ENCODE measurements at regions not wholly inside any gene's neighbourhood (a gene's known extent, or its start where the extent isn't known, plus 50 kb on each side); places are given as distances from the start of the nearest gene placed in this dataset.

DNA sequence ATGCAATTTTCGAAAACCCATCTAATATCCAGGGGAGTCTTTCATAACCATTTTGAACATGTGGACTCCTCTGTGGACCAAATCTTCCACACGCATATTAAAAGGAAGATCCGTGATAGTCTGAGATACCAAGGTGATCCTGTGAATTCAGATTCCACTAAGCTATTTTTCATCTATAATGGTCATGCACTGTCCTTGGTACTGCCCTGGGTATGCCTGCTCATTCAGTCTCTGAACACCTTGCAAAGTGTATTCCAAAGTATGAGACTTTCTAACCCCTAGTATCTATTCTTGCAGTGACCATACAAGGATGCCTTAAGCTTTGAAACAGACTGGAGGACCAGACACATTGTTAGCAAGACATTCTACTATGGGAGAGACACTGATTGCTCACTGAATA, 217.6 kb upstream of the CCDC150 start:
- H3K9ac ChIP-seq (ENCODE audit: low read length in 2 of 2): no peak overlapping the region
- H3K27ac ChIP-seq (ENCODE audit: low read length): no peak overlapping the region
- no peak overlapping the region for H3K4me3 ChIP-seq (ENCODE audit: low read length in 2 of 2)
- H3K36me3 ChIP-seq (ENCODE audit: control insufficient read depth in 2 of 2, insufficient read depth in 2 of 2, low read length in 2 of 2): no peaks in the 10 kb centered on the region
- H3K27me3 ChIP-seq (ENCODE audit: control insufficient read depth in 1 of 2, insufficient read depth in 2 of 2, low read length in 2 of 2): no peaks in the 10 kb centered on the region
- H3K9me3 ChIP-seq (ENCODE audit: control insufficient read depth in 2 of 2, low read length in 2 of 2): no peaks in the 10 kb centered on the region
- no peaks in the 10 kb centered on the region for H3K4me1 ChIP-seq (ENCODE audit: control insufficient read depth, insufficient read depth, low read length)

DNA sequence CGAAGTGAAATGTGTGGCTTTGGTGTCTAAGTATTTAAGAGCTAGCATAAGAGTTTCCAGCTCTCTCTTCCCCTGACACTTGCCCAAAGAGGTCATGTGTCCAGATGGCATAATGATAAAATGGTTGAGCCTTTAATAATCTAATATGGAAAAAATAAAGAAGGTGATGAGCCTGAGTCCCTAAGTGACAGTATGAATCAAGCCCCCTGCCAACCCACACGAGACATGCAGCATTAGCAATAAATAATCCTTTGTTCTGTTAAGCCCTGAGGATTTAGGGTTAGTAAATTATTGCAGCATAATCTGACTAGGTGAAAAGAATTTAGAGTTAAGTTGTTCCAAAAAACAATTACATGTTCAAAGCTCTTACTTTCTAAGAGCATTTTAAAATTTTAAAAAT, 217.2 kb upstream of the CCDC150 start:
- no peak overlapping the region for H3K27ac ChIP-seq (ENCODE audit: low read length)
- no peaks in the 10 kb centered on the region for H3K27me3 ChIP-seq (ENCODE audit: control insufficient read depth in 1 of 2, insufficient read depth in 2 of 2, low read length in 2 of 2)
- no peak overlapping the region for H3K4me3 ChIP-seq (ENCODE audit: low read length in 2 of 2)
- no peaks in the 10 kb centered on the region for H3K4me1 ChIP-seq (ENCODE audit: control insufficient read depth, insufficient read depth, low read length)
- H3K9ac ChIP-seq (ENCODE audit: low read length in 2 of 2): no peak overlapping the region
- no peaks in the 10 kb centered on the region for H3K9me3 ChIP-seq (ENCODE audit: control insufficient read depth in 2 of 2, low read length in 2 of 2)
- H3K36me3 ChIP-seq (ENCODE audit: control insufficient read depth in 2 of 2, insufficient read depth in 2 of 2, low read length in 2 of 2): no peaks in the 10 kb centered on the region

- H3K27me3 ChIP-seq (ENCODE audit: control insufficient read depth in 1 of 2, insufficient read depth in 2 of 2, low read length in 2 of 2): no peaks in the 10 kb centered on the region
- H3K4me3 ChIP-seq (ENCODE audit: low read length in 2 of 2): no peak overlapping the region
These were observed 213.4 kb upstream of the CCDC150 start for GRCh38 chr2:196426122-196426521.

DNA sequence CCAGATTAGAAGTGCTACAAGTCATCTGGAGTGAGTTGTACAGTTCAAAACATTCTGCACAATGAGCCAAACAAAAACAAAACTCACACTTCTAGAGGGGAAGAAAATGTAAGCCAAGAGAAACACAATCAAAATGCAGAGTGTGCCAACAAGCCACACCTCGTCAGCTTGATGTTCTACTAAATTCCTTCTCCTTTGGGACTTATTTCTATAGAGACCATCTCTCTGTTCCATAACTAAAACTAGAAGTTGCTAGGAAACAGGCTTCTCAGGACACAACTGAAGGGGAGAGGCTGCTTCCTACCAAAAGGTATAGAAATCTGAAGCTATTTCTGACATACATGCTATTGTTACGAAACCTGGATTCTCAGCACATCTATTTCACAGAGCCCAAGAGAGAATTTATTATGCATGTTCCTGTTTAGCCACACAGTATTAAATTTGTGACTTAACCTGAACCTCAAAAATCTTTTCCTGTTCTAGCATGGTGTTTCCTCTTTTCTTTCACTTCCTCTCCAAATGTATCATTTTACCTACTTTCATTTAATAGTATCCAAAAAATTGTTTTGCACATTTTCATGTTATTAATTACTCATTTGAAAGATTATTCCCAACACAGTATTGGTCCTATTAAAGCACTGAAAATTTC, 211.4 kb upstream of the CCDC150 start:
- H3K9ac ChIP-seq (ENCODE audit: low read length in 2 of 2): no peak overlapping the region
- no peaks in the 10 kb centered on the region for H3K27me3 ChIP-seq (ENCODE audit: control insufficient read depth in 1 of 2, insufficient read depth in 2 of 2, low read length in 2 of 2)
- H3K27ac ChIP-seq (ENCODE audit: low read length): no peak overlapping the region
- no peak overlapping the region for H3K4me3 ChIP-seq (ENCODE audit: low read length in 2 of 2)
- no peaks in the 10 kb centered on the region for H3K36me3 ChIP-seq (ENCODE audit: control insufficient read depth in 2 of 2, insufficient read depth in 2 of 2, low read length in 2 of 2)
- no peaks in the 10 kb centered on the region for H3K4me1 ChIP-seq (ENCODE audit: control insufficient read depth, insufficient read depth, low read length)
- H3K9me3 ChIP-seq (ENCODE audit: control insufficient read depth in 2 of 2, low read length in 2 of 2): no peaks in the 10 kb centered on the region

More at GRCh38 chr2:196426122-196426521, 213.4 kb upstream of the CCDC150 start:
- Histone ChIP-seq H3K9ac (ENCODE audit: low read length in 2 of 2) (no peak overlapping the region), H3K9me3 (ENCODE audit: control insufficient read depth in 2 of 2, low read length in 2 of 2) (no peaks in the 10 kb centered on the region), H3K36me3 (ENCODE audit: control insufficient read depth in 2 of 2, insufficient read depth in 2 of 2, low read length in 2 of 2) (no peaks in the 10 kb centered on the region), H3K27ac (ENCODE audit: low read length) (no peak overlapping the region), H3K4me1 (ENCODE audit: control insufficient read depth, insufficient read depth, low read length) (no peaks in the 10 kb centered on the region)

DNA sequence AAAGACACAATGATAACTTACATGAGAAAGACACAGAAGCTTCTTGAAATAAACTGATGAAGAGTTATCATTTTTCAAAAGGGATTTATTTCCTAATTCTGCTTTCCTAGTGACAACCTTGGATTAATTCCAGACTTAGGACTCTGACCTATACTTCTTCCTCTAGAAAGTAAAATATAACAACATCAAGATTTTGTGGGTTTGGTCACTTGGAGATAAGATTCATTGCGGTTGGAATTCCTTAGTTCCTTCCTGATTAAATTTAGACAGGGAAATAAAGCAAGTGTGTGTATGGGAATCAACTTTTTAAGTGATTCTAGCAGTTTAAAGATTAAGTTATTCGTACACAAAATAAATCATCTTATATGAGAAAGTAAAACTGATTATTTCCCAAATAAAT, 208.4 kb upstream of the CCDC150 start:
- Histone ChIP-seq H3K27ac (ENCODE audit: low read length) (no peak overlapping the region), H3K9ac (ENCODE audit: low read length in 2 of 2) (no peak overlapping the region), H3K4me3 (ENCODE audit: low read length in 2 of 2) (no peak overlapping the region), H3K9me3 (ENCODE audit: control insufficient read depth in 2 of 2, low read length in 2 of 2) (no peaks in the 10 kb centered on the region), H3K36me3 (ENCODE audit: control insufficient read depth in 2 of 2, insufficient read depth in 2 of 2, low read length in 2 of 2) (no peaks in the 10 kb centered on the region), H3K27me3 (ENCODE audit: control insufficient read depth in 1 of 2, insufficient read depth in 2 of 2, low read length in 2 of 2) (no peaks in the 10 kb centered on the region), H3K4me1 (ENCODE audit: control insufficient read depth, insufficient read depth, low read length) (no peaks in the 10 kb centered on the region)

- Histone ChIP-seq H3K4me3 (ENCODE audit: low read length in 2 of 2) (no peak overlapping the region), H3K27ac (ENCODE audit: low read length) (no peak overlapping the region), H3K9ac (ENCODE audit: low read length in 2 of 2) (no peak overlapping the region), H3K9me3 (ENCODE audit: control insufficient read depth in 2 of 2, low read length in 2 of 2) (no peaks in the 10 kb centered on the region), H3K36me3 (ENCODE audit: control insufficient read depth in 2 of 2, insufficient read depth in 2 of 2, low read length in 2 of 2) (no peaks in the 10 kb centered on the region), H3K4me1 (ENCODE audit: control insufficient read depth, insufficient read depth, low read length) (no peaks in the 10 kb centered on the region), H3K27me3 (ENCODE audit: control insufficient read depth in 1 of 2, insufficient read depth in 2 of 2, low read length in 2 of 2) (no peaks in the 10 kb centered on the region)
These were observed 207.6 kb upstream of the CCDC150 start for GRCh38 chr2:196431957-196432356.

GRCh38 chr2:196433116-196433515, 206.4 kb upstream of the CCDC150 start:
- H3K4me1 ChIP-seq (ENCODE audit: control insufficient read depth, insufficient read depth, low read length): no peaks in the 10 kb centered on the region
- H3K27me3 ChIP-seq (ENCODE audit: control insufficient read depth in 1 of 2, insufficient read depth in 2 of 2, low read length in 2 of 2): no peaks in the 10 kb centered on the region
- H3K4me3 ChIP-seq (ENCODE audit: low read length in 2 of 2): no peak overlapping the region
- H3K9ac ChIP-seq (ENCODE audit: low read length in 2 of 2): no peak overlapping the region
- no peaks in the 10 kb centered on the region for H3K9me3 ChIP-seq (ENCODE audit: control insufficient read depth in 2 of 2, low read length in 2 of 2)
- no peaks in the 10 kb centered on the region for H3K36me3 ChIP-seq (ENCODE audit: control insufficient read depth in 2 of 2, insufficient read depth in 2 of 2, low read length in 2 of 2)
- H3K27ac ChIP-seq (ENCODE audit: low read length): no peak overlapping the region

DNA sequence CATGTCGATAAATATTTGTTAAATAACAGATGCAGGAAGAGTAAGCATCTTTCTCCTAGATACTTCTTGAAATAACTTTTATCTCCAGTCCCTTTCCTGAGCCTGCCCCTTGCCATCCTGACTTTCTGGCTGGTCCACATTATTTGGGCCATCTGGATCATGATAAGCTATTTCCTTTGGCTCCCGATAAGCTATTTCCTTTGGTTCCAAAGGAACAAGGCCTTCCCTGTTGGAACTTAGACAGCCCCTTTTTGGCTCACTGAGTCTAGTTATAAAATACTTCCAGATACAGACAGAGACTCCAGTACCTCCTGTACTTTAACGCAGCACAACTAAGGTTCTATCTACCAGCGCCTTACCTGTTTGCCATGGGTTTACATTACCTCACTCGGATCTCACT, 205.3 kb upstream of the CCDC150 start:
- Histone ChIP-seq H3K4me3 (ENCODE audit: low read length in 2 of 2) (no peak overlapping the region), H3K4me1 (ENCODE audit: control insufficient read depth, insufficient read depth, low read length) (no peaks in the 10 kb centered on the region), H3K9me3 (ENCODE audit: control insufficient read depth in 2 of 2, low read length in 2 of 2) (no peaks in the 10 kb centered on the region), H3K9ac (ENCODE audit: low read length in 2 of 2) (no peak overlapping the region), H3K27me3 (ENCODE audit: control insufficient read depth in 1 of 2, insufficient read depth in 2 of 2, low read length in 2 of 2) (no peaks in the 10 kb centered on the region), H3K36me3 (ENCODE audit: control insufficient read depth in 2 of 2, insufficient read depth in 2 of 2, low read length in 2 of 2) (no peaks in the 10 kb centered on the region), H3K27ac (ENCODE audit: low read length) (no peak overlapping the region)

GRCh38 chr2:196435189-196435588, 204.3 kb upstream of the CCDC150 start:
- Histone ChIP-seq H3K27ac (ENCODE audit: low read length) (no peak overlapping the region), H3K4me1 (ENCODE audit: control insufficient read depth, insufficient read depth, low read length) (no peaks in the 10 kb centered on the region)

DNA sequence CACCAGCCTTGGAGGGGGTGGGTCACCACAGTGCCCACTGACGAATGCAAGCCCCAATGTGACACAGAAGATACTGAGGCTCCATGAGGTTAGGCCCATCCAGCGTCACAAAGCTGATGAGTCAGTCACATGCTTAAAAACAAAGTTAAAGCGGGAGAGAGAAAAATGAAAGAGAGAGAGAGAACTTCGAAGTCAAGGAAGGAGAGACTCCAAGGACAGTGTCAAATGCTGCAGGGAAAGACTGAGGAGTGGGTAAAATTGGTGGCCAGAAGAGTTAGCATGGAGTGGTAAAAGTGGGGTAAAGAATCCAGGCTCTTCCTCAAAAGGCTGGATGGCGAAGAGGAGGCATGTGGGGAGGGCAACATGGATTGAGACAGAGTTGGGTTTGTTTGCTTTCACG, 201.9 kb upstream of the CCDC150 start:
- no peak overlapping the region for H3K27ac ChIP-seq (ENCODE audit: low read length)
- H3K9ac ChIP-seq (ENCODE audit: low read length in 2 of 2): no peak overlapping the region
- H3K36me3 ChIP-seq (ENCODE audit: control insufficient read depth in 2 of 2, insufficient read depth in 2 of 2, low read length in 2 of 2): no peaks in the 10 kb centered on the region
- H3K9me3 ChIP-seq (ENCODE audit: control insufficient read depth in 2 of 2, low read length in 2 of 2): no peaks in the 10 kb centered on the region
- no peaks in the 10 kb centered on the region for H3K27me3 ChIP-seq (ENCODE audit: control insufficient read depth in 1 of 2, insufficient read depth in 2 of 2, low read length in 2 of 2)
- H3K4me3 ChIP-seq (ENCODE audit: low read length in 2 of 2): no peak overlapping the region
- H3K4me1 ChIP-seq (ENCODE audit: control insufficient read depth, insufficient read depth, low read length): no peaks in the 10 kb centered on the region

More at GRCh38 chr2:196435189-196435588, 204.3 kb upstream of the CCDC150 start:
- Histone ChIP-seq H3K9me3 (ENCODE audit: control insufficient read depth in 2 of 2, low read length in 2 of 2) (no peaks in the 10 kb centered on the region), H3K36me3 (ENCODE audit: control insufficient read depth in 2 of 2, insufficient read depth in 2 of 2, low read length in 2 of 2) (no peaks in the 10 kb centered on the region), H3K4me3 (ENCODE audit: low read length in 2 of 2) (no peak overlapping the region), H3K27me3 (ENCODE audit: control insufficient read depth in 1 of 2, insufficient read depth in 2 of 2, low read length in 2 of 2) (no peaks in the 10 kb centered on the region), H3K9ac (ENCODE audit: low read length in 2 of 2) (no peak overlapping the region)

- Histone ChIP-seq H3K9ac (ENCODE audit: low read length in 2 of 2) (no peak overlapping the region), H3K27ac (ENCODE audit: low read length) (no peak overlapping the region), H3K27me3 (ENCODE audit: control insufficient read depth in 1 of 2, insufficient read depth in 2 of 2, low read length in 2 of 2) (no peaks in the 10 kb centered on the region), H3K9me3 (ENCODE audit: control insufficient read depth in 2 of 2, low read length in 2 of 2) (no peaks in the 10 kb centered on the region), H3K36me3 (ENCODE audit: control insufficient read depth in 2 of 2, insufficient read depth in 2 of 2, low read length in 2 of 2) (no peaks in the 10 kb centered on the region), H3K4me3 (ENCODE audit: low read length in 2 of 2) (no peak overlapping the region), H3K4me1 (ENCODE audit: control insufficient read depth, insufficient read depth, low read length) (no peaks in the 10 kb centered on the region)
These were observed 199.8 kb upstream of the CCDC150 start for GRCh38 chr2:196439760-196440159.

Data from stomach smooth muscle (tissue), 2 donors.